HG03558 (cell line): ENCODE measurements at regions not wholly inside any gene's neighbourhood (a gene's known extent, or its start where the extent isn't known, plus 50 kb on each side); places are given as distances from the start of the nearest gene placed in this dataset.
"Not testable (repeated sequence)": the region's sequence is repeated elsewhere in the genome, so short reads cannot be mapped to it uniquely, and the experiment has no call there.

Experiments
- ATAC-seq: cut with Tn5 transposase; IDR thresholded peaks from one replicate; pipeline ENCODE4 v1.9.1; 2021; ENCODE audit warnings: moderate number of reproducible peaks; ENCODE audit not compliant: unreplicated experiment; ENCODE audit errors: extremely low read depth

GRCh38 chr4:23058165-23058776 lies 365.5 kb downstream of the GBA3 start:
- no peak for ATAC-seq

GRCh38 chr4:23041501-23041900 lies 348.8 kb downstream of the GBA3 start:
- ATAC-seq = no peak

GRCh38 chr4:23040539-23040938 lies 347.8 kb downstream of the GBA3 start:
- ATAC-seq = no peak

GRCh38 chr4:23039818-23040217 lies 347.1 kb downstream of the GBA3 start:
- no peak for ATAC-seq

- ATAC-seq = no peak
These were observed 346.1 kb downstream of the GBA3 start for GRCh38 chr4:23038626-23039491.

- no peak for ATAC-seq
These were observed 344.3 kb downstream of the GBA3 start for GRCh38 chr4:23036921-23037495.

DNA sequence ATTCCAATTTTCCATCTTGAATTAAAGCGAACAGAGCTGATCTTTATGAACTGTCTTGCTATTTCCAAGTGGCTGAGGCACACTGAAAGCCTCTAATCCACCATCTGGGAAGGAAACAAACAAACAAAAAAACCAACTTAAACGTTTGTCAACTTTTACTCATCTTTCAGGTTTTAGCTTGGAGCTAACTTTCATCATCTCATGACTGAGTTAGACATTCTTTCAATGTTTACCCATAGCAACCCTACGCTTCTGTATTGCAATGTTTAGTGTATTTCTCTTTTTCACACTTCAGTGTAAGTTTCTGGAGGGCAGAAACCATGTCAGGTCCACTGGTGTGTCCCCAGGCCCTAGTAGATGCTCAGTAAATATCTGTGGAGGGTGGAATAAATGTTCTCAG lies 343.8 kb downstream of the GBA3 start:
- no peak for ATAC-seq

DNA sequence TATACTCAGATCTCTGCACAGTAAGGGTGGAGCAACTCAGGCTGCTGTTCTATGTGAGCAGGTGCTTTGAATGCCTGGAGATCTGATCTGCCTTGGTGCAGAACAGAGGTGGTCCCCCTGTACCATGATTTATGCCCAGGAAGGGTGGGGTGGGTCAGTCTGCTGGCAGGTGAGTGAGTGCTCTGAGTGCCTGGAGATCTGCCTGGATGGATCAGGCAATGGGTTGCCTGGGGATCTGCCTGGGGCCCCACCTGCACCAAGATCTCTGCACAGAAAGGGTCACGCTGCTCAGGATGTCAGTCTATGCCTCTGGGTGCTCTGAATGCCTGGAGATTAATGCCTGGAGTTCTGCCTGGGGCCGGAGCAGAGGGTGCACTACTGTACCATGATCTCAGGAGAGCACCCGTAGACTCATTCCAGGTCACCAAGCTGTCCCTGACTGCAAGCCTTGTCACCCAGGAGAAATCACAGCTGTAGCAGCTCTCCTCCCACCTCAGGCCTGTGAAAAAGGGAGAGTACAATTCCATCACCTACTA lies 342.9 kb downstream of the GBA3 start:
- no peak for ATAC-seq

GRCh38 chr4:23034731-23035130 lies 342.0 kb downstream of the GBA3 start:
- no peak for ATAC-seq

GRCh38 chr4:23033796-23034195 lies 341.1 kb downstream of the GBA3 start:
- ATAC-seq = no peak

DNA sequence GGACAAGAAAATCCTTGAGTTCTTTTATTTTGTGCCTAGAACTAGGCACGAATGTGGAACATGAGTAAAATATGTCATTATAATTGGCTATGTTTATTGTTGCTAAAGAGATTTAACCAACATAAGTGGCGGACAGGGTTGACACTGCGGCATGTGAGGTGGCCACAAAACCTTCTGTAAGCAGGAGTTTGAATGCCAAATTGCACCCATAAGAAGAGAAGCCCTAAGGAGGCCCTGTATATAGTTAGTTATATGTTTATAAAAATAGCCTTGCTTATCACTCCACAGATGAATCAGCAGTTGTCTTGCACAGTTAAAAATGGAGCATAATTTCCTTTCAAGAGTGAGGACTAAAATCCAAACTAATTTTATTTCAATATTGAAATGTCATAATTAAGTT lies 336.1 kb downstream of the GBA3 start:
- ATAC-seq = no peak

GRCh38 chr4:23023666-23024065 lies 330.9 kb downstream of the GBA3 start:
- ATAC-seq = no peak

- no peak for ATAC-seq
These were observed 330.4 kb downstream of the GBA3 start for GRCh38 chr4:23023121-23023520.

- ATAC-seq = no peak
These were observed 329.3 kb downstream of the GBA3 start for GRCh38 chr4:23022032-23022431.

- no peak for ATAC-seq
These were observed 328.3 kb downstream of the GBA3 start for GRCh38 chr4:23021040-23021439.

- not testable (repeated sequence) for ATAC-seq
These were observed 327.7 kb downstream of the GBA3 start for GRCh38 chr4:23020399-23020798.

DNA sequence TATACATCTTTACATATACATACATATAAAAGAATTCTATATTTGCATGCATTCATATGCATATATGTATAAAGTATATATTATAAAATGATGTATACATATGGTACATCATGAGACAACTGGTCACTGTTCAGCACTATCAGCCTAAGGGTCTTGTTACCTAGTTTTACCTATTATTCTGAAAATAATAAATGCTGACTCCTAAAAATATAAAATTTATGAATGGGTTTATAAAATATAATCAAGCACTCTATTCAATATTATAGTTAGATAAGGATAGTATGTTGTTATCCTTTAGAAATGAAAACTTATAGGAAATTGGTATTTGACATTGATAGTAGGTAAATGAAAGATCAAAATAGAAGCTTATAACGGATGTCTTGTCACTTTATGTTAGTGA lies 324.2 kb downstream of the GBA3 start:
- ATAC-seq = no peak

- ATAC-seq = no peak
These were observed 323.1 kb downstream of the GBA3 start for GRCh38 chr4:23015821-23016220.

DNA sequence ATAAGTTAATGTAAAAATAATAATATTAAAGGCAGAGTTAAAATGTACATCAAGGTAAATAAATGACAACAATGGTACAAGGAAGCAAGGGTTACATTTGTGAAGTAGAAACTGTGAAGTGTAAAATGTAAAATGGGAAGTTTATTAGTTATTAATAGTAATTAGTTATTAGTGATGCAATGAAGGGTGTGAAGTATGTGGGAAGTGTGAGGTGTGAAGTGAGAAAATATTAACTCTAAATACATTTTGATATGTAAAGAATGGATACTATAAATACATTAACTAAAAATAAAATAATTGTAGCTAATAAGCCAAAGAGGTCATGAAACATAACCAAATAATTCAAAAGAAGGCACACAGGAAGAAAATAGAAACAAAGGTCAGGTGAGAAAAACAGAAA lies 316.4 kb downstream of the GBA3 start:
- ATAC-seq = no peak

- no peak for ATAC-seq
These were observed 314.0 kb downstream of the GBA3 start for GRCh38 chr4:23006756-23007155.

- no peak for ATAC-seq
These were observed 313.0 kb downstream of the GBA3 start for GRCh38 chr4:23005691-23006090.
